ENCODE measurements at regions not wholly inside any gene's neighbourhood (a gene's known extent, or its start where the extent isn't known, plus 50 kb on each side); places are given as distances from the start of the nearest gene placed in this dataset.

GRCh38 chr4:1540601-1541375, 134.5 kb upstream of the NKX1-1 start:
- TF ChIP-seq CTCF (IDR thresholded peaks at IDR 0.05; ENCODE audit: low read length) (no peak), EZH2 (IDR thresholded peaks at IDR 0.05; ENCODE audit: borderline replicate concordance, low read length) (no peak)
